HG02943 (cell line): ENCODE measurements at regions not wholly inside any gene's neighbourhood (a gene's known extent, or its start where the extent isn't known, plus 50 kb on each side); places are given as distances from the start of the nearest gene placed in this dataset.

Experiments
- ATAC-seq: cut with Tn5 transposase; IDR thresholded peaks from one replicate; pipeline ENCODE4 v1.9.1; 2021; ENCODE audit warnings: mild to moderate bottlenecking, low read depth, moderate library complexity; ENCODE audit not compliant: unreplicated experiment

GRCh38 chr9:120221844-120222243 is 358.1 kb downstream of the CDK5RAP2 start:
- ATAC-seq, result no peak

GRCh38 chr9:120214332-120214731 is 365.6 kb downstream of the CDK5RAP2 start:
- ATAC-seq, result no peak

- no peak for ATAC-seq
These were observed 367.1 kb downstream of the CDK5RAP2 start for GRCh38 chr9:120212853-120213200.

- no peak for ATAC-seq
These were observed 367.7 kb downstream of the CDK5RAP2 start for GRCh38 chr9:120212153-120212852.

- ATAC-seq, result no peak
These were observed 369.7 kb downstream of the CDK5RAP2 start for GRCh38 chr9:120210274-120210673.

- no peak for ATAC-seq
These were observed 376.9 kb downstream of the CDK5RAP2 start for GRCh38 chr9:120202856-120203654.

- no peak for ATAC-seq
These were observed 381.9 kb downstream of the CDK5RAP2 start for GRCh38 chr9:120198027-120198426.

GRCh38 chr9:120197605-120198004 is 382.4 kb downstream of the CDK5RAP2 start:
- no peak for ATAC-seq

- ATAC-seq, result no peak
These were observed 388.8 kb downstream of the CDK5RAP2 start for GRCh38 chr9:120191141-120191540.

- ATAC-seq, result no peak
These were observed 392.2 kb downstream of the CDK5RAP2 start for GRCh38 chr9:120187758-120188157.

- no peak for ATAC-seq
These were observed 393.7 kb downstream of the CDK5RAP2 start for GRCh38 chr9:120186276-120186675.

GRCh38 chr9:120184266-120184665 is 395.7 kb downstream of the CDK5RAP2 start:
- ATAC-seq, result no peak

GRCh38 chr9:120183615-120184014 is 396.4 kb downstream of the CDK5RAP2 start:
- no peak for ATAC-seq

- no peak for ATAC-seq
These were observed 398.0 kb downstream of the CDK5RAP2 start for GRCh38 chr9:120182011-120182410.

- ATAC-seq, result no peak
These were observed 402.8 kb downstream of the CDK5RAP2 start for GRCh38 chr9:120177121-120177520.

- ATAC-seq, result no peak
These were observed 404.9 kb downstream of the CDK5RAP2 start for GRCh38 chr9:120175031-120175430.

GRCh38 chr9:120161776-120162175 is 418.2 kb downstream of the CDK5RAP2 start:
- no peak for ATAC-seq

GRCh38 chr9:120158221-120158620 is 421.7 kb downstream of the CDK5RAP2 start:
- no peak for ATAC-seq

- no peak for ATAC-seq
These were observed 423.6 kb downstream of the CDK5RAP2 start for GRCh38 chr9:120156376-120156775.

- ATAC-seq, result no peak
These were observed 426.7 kb downstream of the CDK5RAP2 start for GRCh38 chr9:120153258-120153657.

- ATAC-seq, result no peak
These were observed 427.7 kb downstream of the CDK5RAP2 start for GRCh38 chr9:120152295-120152694.

GRCh38 chr9:120151806-120152205 is 428.2 kb downstream of the CDK5RAP2 start:
- ATAC-seq, result no peak
